CD4-positive, alpha-beta T cell (primary cell): ENCODE measurements at regions not wholly inside any gene's neighbourhood (a gene's known extent, or its start where the extent isn't known, plus 50 kb on each side); places are given as distances from the start of the nearest gene placed in this dataset.

ENCODE experiments used
- ATAC-seq: fragments of 200-7000 bp; cut with Tn5 transposase; one replicate; pipeline ENCODE4 v1.10.0; 2022; ENCODE audit warnings: mild to moderate bottlenecking; ENCODE audit not compliant: poor library complexity
- CTCF ChIA-PET: fragments of 350-600 bp; sonication (Branson Sonifier 250); formaldehyde crosslinking; loops from one replicate; lab custom pipeline; 2021; ENCODE audit warnings: antibody characterized with exemption, inconsistent platforms; lab: Charles Lee
- POLR2A ChIA-PET: fragments of 350-600 bp; sonication (Branson Sonifier 250); formaldehyde crosslinking; loops from one replicate; lab custom pipeline; 2021; ENCODE audit warnings: antibody characterized with exemption, inconsistent platforms; lab: Charles Lee
- DNase-seq, 14 experiments: peaks; one replicate each; pipeline ENCODE4 v3.0.0-alpha.2; 2013 to 2020; ENCODE audit warnings: mixed read lengths in 2 of 14
- H3K27ac ChIP-seq, 2 donors: one replicate each; pipeline versions ENCODE4 v1.5.1 to v1.7.0; 2013; ENCODE audit warnings: low read length in 2 of 2, low read depth in 1 of 2, mild to moderate bottlenecking in 1 of 2
- H3K27me3 ChIP-seq, 2 experiments: 1 replicate in 1 of 2; 2 replicates in 1 of 2; pipeline versions ENCODE4 v1.6.1 to v1.7.0; 2013; ENCODE audit warnings: low read length in 2 of 2, control low read depth in 1 of 2, mild to moderate bottlenecking in 1 of 2, moderate library complexity in 1 of 2; ENCODE audit not compliant: insufficient read depth in 2 of 2, control insufficient read depth in 1 of 2
- H3K36me3 ChIP-seq: one replicate; pipeline ENCODE4 v1.6.1; 2013; ENCODE audit warnings: low read length, control low read depth; ENCODE audit not compliant: insufficient read depth
- H3K4me1 ChIP-seq: one replicate; pipeline ENCODE4 v1.6.1; 2013; ENCODE audit warnings: low read length, control low read depth; ENCODE audit not compliant: insufficient read depth
- H3K4me3 ChIP-seq: one replicate; pipeline ENCODE4 v1.5.1; 2013; ENCODE audit warnings: mild to moderate bottlenecking, low read length, moderate library complexity
- H3K9me3 ChIP-seq, 2 experiments: 1 replicate in 1 of 2; 2 replicates in 1 of 2; pipeline versions ENCODE4 v1.6.1 to v1.7.0; 2013; ENCODE audit warnings: low read length in 2 of 2, mild to moderate bottlenecking in 2 of 2, control low read depth in 1 of 2, moderate library complexity in 1 of 2; ENCODE audit not compliant: control insufficient read depth in 1 of 2, insufficient read depth in 1 of 2
- H3K27ac Mint-ChIP-seq: one replicate; pipeline ENCODE4 v1.8.0; 2020; ENCODE audit warnings: mixed read lengths
- H3K27me3 Mint-ChIP-seq: one replicate; pipeline ENCODE4 v1.8.0; 2021; ENCODE audit warnings: mixed read lengths
- H3K36me3 Mint-ChIP-seq: one replicate; pipeline ENCODE4 v1.8.0; 2021; ENCODE audit warnings: low read depth, mixed read lengths
- H3K4me1 Mint-ChIP-seq: one replicate; pipeline ENCODE4 v1.8.0; 2021; ENCODE audit warnings: low read depth, mixed read lengths
- H3K4me3 Mint-ChIP-seq: one replicate; pipeline ENCODE4 v1.8.0; 2020; ENCODE audit warnings: mild to moderate bottlenecking, mixed read lengths
- H3K9me3 Mint-ChIP-seq: one replicate; pipeline ENCODE4 v1.8.0; 2020; ENCODE audit warnings: mixed read lengths
- CTCF ChIP-seq: fragments of 200-600 bp; IDR thresholded peaks from one replicate; pipeline ENCODE4 v1.8.0; 2022; ENCODE audit warnings: antibody characterized with exemption, mild to moderate bottlenecking
- intact Hi-C, 2 experiments: fragments of 100-400 bp; cut with DNase I in 1 of 2; cut with micrococcal nuclease in 1 of 2; formaldehyde crosslinking; loops; one replicate each; pipeline versions ENCODE4 v1.15.1 to v1.9.0; 2023 to 2025; cut with DNase I, micrococcal nuclease

- Mint-ChIP-seq H3K36me3 (no peaks in the 10 kb centered on the region), H3K9me3 (no peaks in the 10 kb centered on the region), H3K27me3 (no peaks in the 10 kb centered on the region), H3K4me1 (no peaks in the 10 kb centered on the region), H3K27ac (no peak overlapping the region), H3K4me3 (no peak overlapping the region)
- H3K27ac ChIP-seq, result no peak overlapping the region
- no peaks in the 10 kb centered on the region for H3K4me1 ChIP-seq
- DNase-seq (no peak), ATAC-seq (no peak)
- no peak overlapping the region for H3K4me3 ChIP-seq
- POLR2A ChIA-PET, result no interaction called here
- intact Hi-C loops, result no loop called here
- TF ChIP-seq CTCF, result no peak
- H3K36me3 ChIP-seq, result no peaks in the 10 kb centered on the region
- H3K9me3 ChIP-seq, result peaks cover 0 to 4% of the 10 kb centered on the region in 2 experiments
- no peaks in the 10 kb centered on the region for H3K27me3 ChIP-seq
- CTCF ChIA-PET, result no interaction called here
These were observed 1072.4 kb upstream of the EEF2KMT start for GRCh38 chr16:6170022-6170421.

GRCh38 chr16:6165330-6165979 lies 1067.9 kb upstream of the EEF2KMT start:
- H3K36me3 ChIP-seq, result no peaks in the 10 kb centered on the region
- H3K27me3 ChIP-seq, result no peaks in the 10 kb centered on the region
- ChIA-PET POLR2A (no interaction called here), CTCF (no interaction called here)
- H3K4me1 ChIP-seq, result no peaks in the 10 kb centered on the region
- H3K9me3 ChIP-seq, result peaks cover 0 to 5% of the 10 kb centered on the region in 2 experiments
- no peak for ATAC-seq
- no peak for TF ChIP-seq CTCF
- no peak for DNase-seq
- intact Hi-C loops, result no loop called here
- no peak overlapping the region for H3K27ac ChIP-seq
- Mint-ChIP-seq H3K9me3 (no peaks in the 10 kb centered on the region), H3K27me3 (no peaks in the 10 kb centered on the region), H3K36me3 (no peaks in the 10 kb centered on the region), H3K4me1 (no peaks in the 10 kb centered on the region), H3K4me3 (no peak overlapping the region), H3K27ac (no peak overlapping the region)
- H3K4me3 ChIP-seq, result no peak overlapping the region

GRCh38 chr16:6160871-6161270 lies 1063.3 kb upstream of the EEF2KMT start:
- Histone ChIP-seq H3K27ac (no peak overlapping the region), H3K27me3 (no peaks in the 10 kb centered on the region), H3K4me3 (no peak overlapping the region), H3K4me1 (no peaks in the 10 kb centered on the region), H3K36me3 (no peaks in the 10 kb centered on the region), H3K9me3 (peaks cover 0 to 5% of the 10 kb centered on the region in 2 experiments)
- Mint-ChIP-seq H3K4me1 (no peaks in the 10 kb centered on the region), H3K27ac (no peak overlapping the region), H3K9me3 (no peaks in the 10 kb centered on the region), H3K36me3 (no peaks in the 10 kb centered on the region), H3K4me3 (no peak overlapping the region), H3K27me3 (no peaks in the 10 kb centered on the region)
- DNase-seq (no peak), ATAC-seq (no peak)
- ChIA-PET CTCF (no interaction called here), POLR2A (no interaction called here)
- no peak for TF ChIP-seq CTCF
- intact Hi-C loops, result no loop called here
